ENCODE measurements at regions not wholly inside any gene's neighbourhood (a gene's known extent, or its start where the extent isn't known, plus 50 kb on each side); places are given as distances from the start of the nearest gene placed in this dataset.

DNA sequence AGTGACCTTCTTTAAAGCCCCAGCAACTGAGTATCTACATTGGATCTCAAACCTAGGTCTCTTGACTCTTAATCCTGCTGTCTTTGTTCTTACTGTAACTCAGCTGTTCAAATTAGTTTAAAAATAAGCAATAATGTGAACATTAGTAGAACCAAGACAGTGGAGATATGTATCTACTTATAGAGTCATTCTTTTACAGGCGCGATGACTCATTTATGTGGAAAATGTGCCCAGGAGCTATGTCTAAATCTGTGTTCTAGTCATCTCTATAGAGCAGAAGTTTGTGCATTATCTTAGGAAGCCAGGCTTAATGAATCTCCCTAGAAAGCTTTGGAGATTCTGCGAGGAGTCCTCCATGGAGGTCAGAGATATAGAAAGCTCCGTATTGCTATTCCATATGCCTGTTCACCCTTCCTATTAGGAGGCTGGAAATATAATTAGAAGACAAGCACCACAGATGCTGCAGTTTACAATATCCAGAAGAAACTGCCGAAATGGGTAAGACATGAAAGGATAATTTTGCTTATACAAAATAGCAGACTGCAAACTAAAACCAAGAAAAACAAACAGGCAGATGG, 211.6 kb downstream of the TRIB2 start:
- 0 out of 2 replicates have a peak overlapping the region, but pooled peaks have one; percentile 11 for H3K9ac ChIP-seq

DNA sequence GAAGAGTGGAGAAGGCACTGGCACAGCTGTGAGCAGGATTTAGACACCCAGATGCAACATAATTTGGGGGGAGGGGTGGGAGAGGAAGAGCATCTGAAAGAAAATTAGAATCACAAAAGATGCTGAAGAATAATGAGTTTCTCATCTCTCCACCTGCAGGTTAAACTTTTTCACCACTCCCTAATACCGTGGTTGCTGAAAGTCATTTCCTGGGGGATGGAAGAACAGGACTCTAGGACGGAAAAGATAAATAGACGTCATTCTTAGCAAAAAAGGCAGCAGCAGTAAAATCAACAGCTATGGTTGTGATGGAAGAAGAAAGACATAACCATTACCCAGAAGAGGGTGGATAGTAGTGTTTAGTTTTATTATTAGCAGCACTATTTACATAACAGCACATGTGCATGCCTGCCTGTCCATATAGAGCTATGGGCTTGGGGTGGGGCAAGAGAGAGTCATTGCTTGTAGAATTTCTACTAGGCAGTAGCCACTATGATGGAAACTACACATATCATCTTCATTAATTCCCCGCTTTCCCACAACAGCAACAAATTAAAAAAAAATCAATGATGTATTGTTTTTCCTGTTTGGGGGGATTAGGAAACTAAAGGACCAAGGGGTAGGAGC, 212.2 kb downstream of the TRIB2 start:
- 83 to 86% methylated on average over 4 of the region's 4 CpGs for WGBS, 2 experiments (ENCODE audit: low coverage in 1 of 2, low lambda C conversion rate in 2 of 2, missing lambda C conversion rate in 2 of 2)
- DNase-seq, result no peak
- Histone ChIP-seq H3K27ac (peak overlapping the region; percentile 44; the same call in 1 of the 2 replicates), H3K27me3 (replicated peaks; ENCODE audit: insufficient read depth) (no peaks in the 10 kb centered on the region), H4K20me1 (ENCODE audit: insufficient read depth) (no peaks in the 10 kb centered on the region), H3K79me2 (ENCODE audit: insufficient read depth) (no peaks in the 10 kb centered on the region), H3K9me2 (ENCODE audit: insufficient read depth) (no peaks in the 10 kb centered on the region), H3K4me3 (peak overlapping the region; percentile 51; the same call in 1 of the 2 replicates), H2AFZ (no peak overlapping the region), H3K36me3 (ENCODE audit: low read depth) (no peaks in the 10 kb centered on the region), H3K9me3 (ENCODE audit: low read depth) (no peaks in the 10 kb centered on the region), H3K9ac (no peak overlapping the region), H3K4me2 (ENCODE audit: unreplicated experiment) (peak overlapping the region; percentile 84), H3K4me1 (ENCODE audit: insufficient read depth) (peaks cover 24% of the 10 kb centered on the region), H3F3A (ENCODE audit: insufficient read depth) (peaks cover 15% of the 10 kb centered on the region; the same call in 1 of the 2 replicates)
- TF ChIP-seq EZH2phosphoT487 (IDR thresholded peaks at IDR 0.05; ENCODE audit: insufficient read depth, low read depth) (no peak), EZH2 (IDR thresholded peaks at IDR 0.05; ENCODE audit: insufficient read depth, poor library complexity, severe bottlenecking) (no peak)
- in situ Hi-C loops (cut with MboI), result loop anchor here (10.0 kb wide), 1 partner anchor 204 kb away; no protein-coding TSS in a partner anchor

More for the DNA sequence above, 211.6 kb downstream of the TRIB2 start:
- no peaks in the 10 kb centered on the region for H3K9me2 ChIP-seq (ENCODE audit: insufficient read depth)
- in situ Hi-C loops (cut with MboI), result loop anchor here (10.0 kb wide), 1 partner anchor 203 kb away; no protein-coding TSS in a partner anchor
- no peaks in the 10 kb centered on the region for H3K79me2 ChIP-seq (ENCODE audit: insufficient read depth)
- TF ChIP-seq EZH2phosphoT487 (IDR thresholded peaks at IDR 0.05; ENCODE audit: insufficient read depth, low read depth) (no peak), EZH2 (IDR thresholded peaks at IDR 0.05; ENCODE audit: insufficient read depth, poor library complexity, severe bottlenecking) (no peak)
- peaks cover 30% of the 10 kb centered on the region for H3K4me1 ChIP-seq (ENCODE audit: insufficient read depth)
- no peaks in the 10 kb centered on the region for H3K36me3 ChIP-seq (ENCODE audit: low read depth)
- no peaks in the 10 kb centered on the region for H3K27me3 ChIP-seq (replicated peaks; ENCODE audit: insufficient read depth)
- H3K4me3 ChIP-seq, result peak overlapping the region; percentile 51
- peak overlapping the region; percentile 84 for H3K4me2 ChIP-seq (ENCODE audit: unreplicated experiment)
- H2AFZ ChIP-seq, result peak overlapping the region; percentile 26; the same call in 1 of the 2 replicates
- 22 to 26% methylated on average over 5 of the region's 5 CpGs for WGBS, 2 experiments (ENCODE audit: low coverage in 1 of 2, low lambda C conversion rate in 2 of 2, missing lambda C conversion rate in 2 of 2)
- peaks cover 15% of the 10 kb centered on the region; the same call in 1 of the 2 replicates for H3F3A ChIP-seq (ENCODE audit: insufficient read depth)
- no peaks in the 10 kb centered on the region for H4K20me1 ChIP-seq (ENCODE audit: insufficient read depth)
- no peaks in the 10 kb centered on the region for H3K9me3 ChIP-seq (ENCODE audit: low read depth)
- DNase-seq, result peak; percentile 91
- peak overlapping the region; percentile 44 for H3K27ac ChIP-seq

DNA sequence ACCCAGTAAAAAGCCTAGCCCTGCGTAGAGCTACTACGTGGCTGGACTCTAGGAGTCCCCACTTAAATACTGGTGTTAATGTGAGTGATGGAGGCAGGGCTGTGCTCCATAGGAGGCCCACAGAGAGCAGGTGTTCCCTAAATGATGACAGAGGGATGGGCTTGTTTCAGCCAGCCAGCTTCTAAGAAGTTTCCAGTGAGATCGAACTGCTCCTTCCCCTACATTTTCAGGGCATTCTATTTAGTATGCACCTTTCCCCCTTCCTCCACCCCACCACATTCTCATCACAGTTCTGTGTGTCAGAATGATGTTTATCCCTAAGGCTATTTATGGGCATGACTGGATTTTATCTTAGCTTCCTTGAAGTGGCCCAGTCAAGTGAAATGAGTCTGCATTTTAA, 213.0 kb downstream of the TRIB2 start:
- 97% methylated on average over 3 of the region's 3 CpGs for WGBS, 2 experiments (ENCODE audit: low coverage in 1 of 2, low lambda C conversion rate in 2 of 2, missing lambda C conversion rate in 2 of 2)
- H3K4me1 ChIP-seq (ENCODE audit: insufficient read depth), result peaks cover 19% of the 10 kb centered on the region
- H4K20me1 ChIP-seq (ENCODE audit: insufficient read depth), result no peaks in the 10 kb centered on the region
- H3K27ac ChIP-seq, result no peak overlapping the region
- no peaks in the 10 kb centered on the region for H3K9me2 ChIP-seq (ENCODE audit: insufficient read depth)
- in situ Hi-C loops (cut with MboI), result loop anchor here (10.0 kb wide), 1 partner anchor 205 kb away; no protein-coding TSS in a partner anchor
- H3K27me3 ChIP-seq (replicated peaks; ENCODE audit: insufficient read depth), result no peaks in the 10 kb centered on the region
- TF ChIP-seq EZH2phosphoT487 (IDR thresholded peaks at IDR 0.05; ENCODE audit: insufficient read depth, low read depth) (no peak), EZH2 (IDR thresholded peaks at IDR 0.05; ENCODE audit: insufficient read depth, poor library complexity, severe bottlenecking) (no peak)
- H3K36me3 ChIP-seq (ENCODE audit: low read depth), result no peaks in the 10 kb centered on the region
- no peak overlapping the region for H3K4me2 ChIP-seq (ENCODE audit: unreplicated experiment)
- DNase-seq, result no peak
- no peak overlapping the region for H2AFZ ChIP-seq
- H3F3A ChIP-seq (ENCODE audit: insufficient read depth), result peaks cover 15% of the 10 kb centered on the region; the same call in 1 of the 2 replicates
- H3K9ac ChIP-seq, result no peak overlapping the region
- H3K4me3 ChIP-seq, result no peak overlapping the region
- H3K9me3 ChIP-seq (ENCODE audit: low read depth), result no peaks in the 10 kb centered on the region
- H3K79me2 ChIP-seq (ENCODE audit: insufficient read depth), result no peaks in the 10 kb centered on the region

DNA sequence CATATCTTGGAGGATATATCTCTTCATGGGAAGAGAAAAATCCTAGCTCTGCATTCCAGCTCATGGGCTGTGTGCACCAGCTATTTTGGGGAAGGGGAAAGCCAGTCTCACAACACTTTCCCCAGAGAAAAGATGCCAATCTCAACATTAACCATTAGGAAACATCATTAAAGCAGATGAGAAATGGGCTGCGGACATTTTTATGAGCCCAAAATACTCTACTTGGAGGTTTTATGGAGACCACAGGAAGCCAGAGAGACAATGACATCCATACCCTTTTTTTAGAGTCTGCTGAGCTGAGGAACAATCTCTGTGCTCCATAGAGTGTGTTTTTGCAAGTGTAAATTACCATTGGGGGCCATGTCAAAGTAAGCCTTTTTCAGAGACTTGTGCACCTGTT, 213.7 kb downstream of the TRIB2 start:
- H3K79me2 ChIP-seq (ENCODE audit: insufficient read depth), result no peaks in the 10 kb centered on the region
- no peaks in the 10 kb centered on the region for H4K20me1 ChIP-seq (ENCODE audit: insufficient read depth)
- H3K4me3 ChIP-seq, result no peak overlapping the region
- in situ Hi-C loops (cut with MboI), result no loop called here
- no peak overlapping the region for H3K4me2 ChIP-seq (ENCODE audit: unreplicated experiment)
- H3K27ac ChIP-seq, result no peak overlapping the region
- H3K9me3 ChIP-seq (ENCODE audit: low read depth), result no peaks in the 10 kb centered on the region
- no peaks in the 10 kb centered on the region for H3K9me2 ChIP-seq (ENCODE audit: insufficient read depth)
- WGBS, 2 experiments (ENCODE audit: low coverage in 1 of 2, low lambda C conversion rate in 2 of 2, missing lambda C conversion rate in 2 of 2), result 85 to 91% methylated on average over 1 of the region's 1 CpG
- TF ChIP-seq EZH2 (IDR thresholded peaks at IDR 0.05; ENCODE audit: insufficient read depth, poor library complexity, severe bottlenecking) (no peak), EZH2phosphoT487 (IDR thresholded peaks at IDR 0.05; ENCODE audit: insufficient read depth, low read depth) (no peak)
- no peak for DNase-seq
- no peaks in the 10 kb centered on the region for H3K27me3 ChIP-seq (replicated peaks; ENCODE audit: insufficient read depth)
- H3F3A ChIP-seq (ENCODE audit: insufficient read depth), result peaks cover 15% of the 10 kb centered on the region; the same call in 1 of the 2 replicates
- no peak overlapping the region for H2AFZ ChIP-seq
- H3K36me3 ChIP-seq (ENCODE audit: low read depth), result no peaks in the 10 kb centered on the region
- H3K9ac ChIP-seq, result no peak overlapping the region
- H3K4me1 ChIP-seq (ENCODE audit: insufficient read depth), result peaks cover 19% of the 10 kb centered on the region

Data from GM23248 (cell line).